GM23338 (cell line): ENCODE measurements at regions not wholly inside any gene's neighbourhood (a gene's known extent, or its start where the extent isn't known, plus 50 kb on each side); places are given as distances from the start of the nearest gene placed in this dataset.

ENCODE experiments used
- ATAC-seq: fragments of 200-7000 bp; cut with Tn5 transposase; 3 replicates; pipeline ENCODE4 v1.9.1; 2020
- DNase-seq: peaks from one replicate; pipeline ENCODE4 v3.0.0-alpha.2; 2015; ENCODE audit warnings: low spot score
- H2AFZ ChIP-seq: fragments of 200-600 bp; sonication (generic); 2 replicates; pipeline ENCODE4 v1.8.0; 2016; ENCODE audit warnings: antibody characterized with exemption, mild to moderate bottlenecking, moderate library complexity
- H3F3A ChIP-seq: fragments of 200-600 bp; sonication (generic); replicated peaks from 2 replicates; pipeline ENCODE4 v1.8.0; 2017; ENCODE audit warnings: antibody characterized with exemption, mixed run types, low read depth
- H3K27ac ChIP-seq: fragments of 200-600 bp; sonication (generic); 2 replicates; pipeline ENCODE4 v1.6.1; 2016; ENCODE audit warnings: low read depth
- H3K27me3 ChIP-seq: fragments of 200-600 bp; sonication (generic); 2 replicates; pipeline ENCODE4 v1.8.0; 2016; ENCODE audit warnings: mild to moderate bottlenecking, mixed run types, moderate library complexity; ENCODE audit not compliant: insufficient read depth
- H3K36me3 ChIP-seq: fragments of 200-600 bp; sonication (generic); 2 replicates; pipeline ENCODE4 v1.8.0; 2016; ENCODE audit warnings: mild to moderate bottlenecking; ENCODE audit not compliant: insufficient read depth
- H3K4me1 ChIP-seq: fragments of 200-600 bp; sonication (generic); 2 replicates; pipeline ENCODE4 v1.8.0; 2016; ENCODE audit warnings: mild to moderate bottlenecking, moderate library complexity; ENCODE audit not compliant: insufficient read depth
- H3K4me2 ChIP-seq: fragments of 200-600 bp; sonication (generic); 2 replicates; pipeline ENCODE4 v1.7.1; 2017; ENCODE audit warnings: mixed run types
- H3K4me3 ChIP-seq: fragments of 200-600 bp; sonication (generic); 2 replicates; pipeline ENCODE4 v1.6.1; 2016; ENCODE audit warnings: mixed run types
- H3K79me2 ChIP-seq: fragments of 200-600 bp; sonication (generic); replicated peaks from 2 replicates; pipeline ENCODE4 v1.8.0; 2017; ENCODE audit warnings: mild to moderate bottlenecking; ENCODE audit not compliant: insufficient read depth
- H3K9me2 ChIP-seq: fragments of 200-600 bp; sonication (generic); 2 replicates; pipeline ENCODE4 v1.8.0; 2017; ENCODE audit not compliant: insufficient read depth
- H4K20me1 ChIP-seq: fragments of 200-600 bp; sonication (generic); replicated peaks from 2 replicates; pipeline ENCODE4 v1.8.0; 2017; ENCODE audit warnings: mild to moderate bottlenecking; ENCODE audit not compliant: insufficient read depth
- H3K27ac Mint-ChIP-seq: 2 replicates; pipeline ENCODE4 v1.8.0; 2020; ENCODE audit warnings: inconsistent platforms, mild to moderate bottlenecking, moderate library complexity, mixed read lengths
- H3K27me3 Mint-ChIP-seq: 3 replicates; pipeline ENCODE4 v1.8.0; 2022; ENCODE audit warnings: low read depth, mild to moderate bottlenecking, moderate library complexity, mixed read lengths, inconsistent platforms; ENCODE audit not compliant: insufficient read depth, poor library complexity
- H3K36me3 Mint-ChIP-seq: 3 replicates; pipeline ENCODE4 v1.8.0; 2021; ENCODE audit warnings: low read depth, mild to moderate bottlenecking, inconsistent platforms, moderate library complexity, mixed read lengths
- H3K4me1 Mint-ChIP-seq: 3 replicates; pipeline ENCODE4 v1.8.0; 2020; ENCODE audit warnings: mild to moderate bottlenecking, inconsistent platforms, mixed read lengths
- H3K4me3 Mint-ChIP-seq: 3 replicates; pipeline ENCODE4 v1.8.0; 2021; ENCODE audit warnings: moderate library complexity, mild to moderate bottlenecking, inconsistent platforms, mixed read lengths
- H3K9me3 Mint-ChIP-seq: 3 replicates; pipeline ENCODE4 v1.8.0; 2020; ENCODE audit warnings: moderate library complexity, mild to moderate bottlenecking, inconsistent platforms, mixed read lengths
- CREB1 ChIP-seq: fragments of 250-450 bp; sonication (Bioruptor Pico); IDR thresholded peaks from 2 replicates; pipeline ENCODE4 v1.5.0; 2020; ENCODE audit warnings: low read depth, mild to moderate bottlenecking, moderate library complexity
- EZH2 ChIP-seq: fragments of 200-600 bp; sonication (generic); IDR thresholded peaks from one replicate; pipeline ENCODE4 v1.8.0; 2017; ENCODE audit warnings: antibody characterized with exemption, mild to moderate bottlenecking, low read depth; ENCODE audit not compliant: unreplicated experiment
- EZH2phosphoT487 ChIP-seq: fragments of 200-600 bp; sonication (generic); IDR thresholded peaks from one replicate; pipeline ENCODE4 v1.8.1; 2018; ENCODE audit warnings: antibody characterized with exemption; ENCODE audit not compliant: unreplicated experiment
- JUNB ChIP-seq: IDR thresholded peaks from one replicate; pipeline ENCODE4 v1.6.1; 2016; ENCODE audit warnings: antibody characterized with exemption; ENCODE audit not compliant: unreplicated experiment
- NANOG ChIP-seq: IDR thresholded peaks from 2 replicates; pipeline ENCODE4 v1.6.1; 2016; ENCODE audit warnings: antibody characterized with exemption, borderline replicate concordance
- STAT1 ChIP-seq: IDR thresholded peaks from one replicate; pipeline ENCODE4 v1.6.1; 2016; ENCODE audit warnings: antibody characterized with exemption; ENCODE audit not compliant: unreplicated experiment
- ZNF331 ChIP-seq: fragments of 250-450 bp; sonication (Bioruptor Pico); IDR thresholded peaks from 2 replicates; pipeline ENCODE4 v1.5.0; 2020; ENCODE audit warnings: low read depth, mild to moderate bottlenecking, moderate library complexity
- TF ChIP-seq, protein P1 (sequence below): IDR thresholded peaks from 2 replicates; pipeline ENCODE4 v1.6.1; 2016; ENCODE audit warnings: antibody characterized with exemption
- TF ChIP-seq, protein P2 (sequence below): IDR thresholded peaks from one replicate; pipeline ENCODE4 v1.6.1; 2018; ENCODE audit warnings: antibody characterized with exemption; ENCODE audit not compliant: unreplicated experiment
- TF ChIP-seq, protein P3 (sequence below), 2 experiments: fragments of 200-600 bp in 1 of 2; sonication (generic) in 1 of 2; conservative IDR thresholded peaks; 2 replicates each; pipeline versions ENCODE4 v1.5.1 to v1.6.1; 2016 to 2017; ENCODE audit warnings: antibody characterized with exemption in 2 of 2, low read depth in 2 of 2, mild to moderate bottlenecking in 2 of 2, moderate library complexity in 1 of 2

DNA sequence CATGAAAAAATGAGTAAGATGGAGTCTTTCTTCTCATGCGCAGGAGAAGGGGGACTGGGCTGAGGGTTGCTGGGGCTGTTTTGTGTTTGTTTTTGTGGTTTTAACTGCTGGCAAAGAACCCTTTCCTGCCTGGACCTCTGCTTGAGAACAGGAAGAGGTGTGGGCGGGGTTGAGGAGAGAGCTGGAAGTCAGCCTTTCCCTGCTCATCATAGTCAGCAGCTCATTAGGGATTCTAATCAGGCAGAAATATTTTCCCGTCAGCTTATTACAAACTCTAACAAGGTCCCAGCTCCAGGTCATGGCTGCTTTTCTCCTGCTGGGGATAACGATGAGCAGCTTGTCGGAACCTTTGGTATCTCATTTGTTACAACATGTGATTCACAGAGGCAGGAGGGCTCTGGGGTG is 185.0 kb upstream of the NRXN3 start:
- H3K9me3 Mint-ChIP-seq = no peaks in the 10 kb centered on the region
- Histone ChIP-seq H3K4me1 (peaks cover under 1% of the 10 kb centered on the region; the same call in 1 of the 2 replicates), H3K4me2 (no peak overlapping the region), H3K79me2 (no peaks in the 10 kb centered on the region), H3K9me2 (no peaks in the 10 kb centered on the region), H3K27ac (no peak overlapping the region), H3K27me3 (peaks cover 5% of the 10 kb centered on the region), H3F3A (no peaks in the 10 kb centered on the region), H4K20me1 (no peaks in the 10 kb centered on the region), H2AFZ (peak overlapping the region; percentile 18; the same call in 1 of the 2 replicates), H3K4me3 (no peak overlapping the region), H3K36me3 (no peaks in the 10 kb centered on the region; the same call in 1 of the 2 replicates)
- DNase-seq = no peak
- TF ChIP-seq, protein P1, sequence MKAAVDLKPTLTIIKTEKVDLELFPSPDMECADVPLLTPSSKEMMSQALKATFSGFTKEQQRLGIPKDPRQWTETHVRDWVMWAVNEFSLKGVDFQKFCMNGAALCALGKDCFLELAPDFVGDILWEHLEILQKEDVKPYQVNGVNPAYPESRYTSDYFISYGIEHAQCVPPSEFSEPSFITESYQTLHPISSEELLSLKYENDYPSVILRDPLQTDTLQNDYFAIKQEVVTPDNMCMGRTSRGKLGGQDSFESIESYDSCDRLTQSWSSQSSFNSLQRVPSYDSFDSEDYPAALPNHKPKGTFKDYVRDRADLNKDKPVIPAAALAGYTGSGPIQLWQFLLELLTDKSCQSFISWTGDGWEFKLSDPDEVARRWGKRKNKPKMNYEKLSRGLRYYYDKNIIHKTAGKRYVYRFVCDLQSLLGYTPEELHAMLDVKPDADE = no peak
- TF ChIP-seq, protein P2, sequence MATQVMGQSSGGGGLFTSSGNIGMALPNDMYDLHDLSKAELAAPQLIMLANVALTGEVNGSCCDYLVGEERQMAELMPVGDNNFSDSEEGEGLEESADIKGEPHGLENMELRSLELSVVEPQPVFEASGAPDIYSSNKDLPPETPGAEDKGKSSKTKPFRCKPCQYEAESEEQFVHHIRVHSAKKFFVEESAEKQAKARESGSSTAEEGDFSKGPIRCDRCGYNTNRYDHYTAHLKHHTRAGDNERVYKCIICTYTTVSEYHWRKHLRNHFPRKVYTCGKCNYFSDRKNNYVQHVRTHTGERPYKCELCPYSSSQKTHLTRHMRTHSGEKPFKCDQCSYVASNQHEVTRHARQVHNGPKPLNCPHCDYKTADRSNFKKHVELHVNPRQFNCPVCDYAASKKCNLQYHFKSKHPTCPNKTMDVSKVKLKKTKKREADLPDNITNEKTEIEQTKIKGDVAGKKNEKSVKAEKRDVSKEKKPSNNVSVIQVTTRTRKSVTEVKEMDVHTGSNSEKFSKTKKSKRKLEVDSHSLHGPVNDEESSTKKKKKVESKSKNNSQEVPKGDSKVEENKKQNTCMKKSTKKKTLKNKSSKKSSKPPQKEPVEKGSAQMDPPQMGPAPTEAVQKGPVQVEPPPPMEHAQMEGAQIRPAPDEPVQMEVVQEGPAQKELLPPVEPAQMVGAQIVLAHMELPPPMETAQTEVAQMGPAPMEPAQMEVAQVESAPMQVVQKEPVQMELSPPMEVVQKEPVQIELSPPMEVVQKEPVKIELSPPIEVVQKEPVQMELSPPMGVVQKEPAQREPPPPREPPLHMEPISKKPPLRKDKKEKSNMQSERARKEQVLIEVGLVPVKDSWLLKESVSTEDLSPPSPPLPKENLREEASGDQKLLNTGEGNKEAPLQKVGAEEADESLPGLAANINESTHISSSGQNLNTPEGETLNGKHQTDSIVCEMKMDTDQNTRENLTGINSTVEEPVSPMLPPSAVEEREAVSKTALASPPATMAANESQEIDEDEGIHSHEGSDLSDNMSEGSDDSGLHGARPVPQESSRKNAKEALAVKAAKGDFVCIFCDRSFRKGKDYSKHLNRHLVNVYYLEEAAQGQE = no peak
- H3K4me1 Mint-ChIP-seq = peaks cover 9% of the 10 kb centered on the region
- no peaks in the 10 kb centered on the region for H3K36me3 Mint-ChIP-seq
- no peak overlapping the region for H3K27ac Mint-ChIP-seq
- ATAC-seq = no peak
- H3K4me3 Mint-ChIP-seq = no peak overlapping the region
- peaks cover under 1% of the 10 kb centered on the region for H3K27me3 Mint-ChIP-seq

DNA sequence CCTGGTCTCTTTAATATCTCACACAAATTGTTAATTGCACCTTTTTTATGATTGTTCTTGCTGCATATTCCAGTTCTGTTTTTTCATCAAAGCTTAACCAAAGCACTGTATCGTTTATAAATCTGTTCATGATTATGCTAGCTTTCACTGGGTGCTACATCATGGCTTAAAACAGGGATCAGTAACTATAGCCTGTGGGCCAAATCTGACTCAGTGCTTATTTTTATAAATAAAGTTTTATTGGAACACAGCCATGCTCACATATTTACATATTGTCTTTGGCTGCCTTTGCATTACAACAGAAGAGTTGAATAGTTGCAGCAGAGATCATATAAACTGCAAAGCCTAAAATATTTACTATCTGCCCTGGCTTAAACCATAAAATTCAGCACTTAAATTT is 183.4 kb upstream of the NRXN3 start:
- ATAC-seq (no peak), DNase-seq (no peak)
- Mint-ChIP-seq H3K36me3 (no peaks in the 10 kb centered on the region), H3K9me3 (no peaks in the 10 kb centered on the region), H3K4me1 (no peaks in the 10 kb centered on the region), H3K4me3 (no peak overlapping the region), H3K27ac (no peak overlapping the region), H3K27me3 (peaks cover 2% of the 10 kb centered on the region)
- Histone ChIP-seq H4K20me1 (no peaks in the 10 kb centered on the region), H3K4me1 (no peaks in the 10 kb centered on the region), H3K27ac (no peak overlapping the region), H3K79me2 (no peaks in the 10 kb centered on the region), H3K36me3 (no peaks in the 10 kb centered on the region; the same call in 1 of the 2 replicates), H2AFZ (no peak overlapping the region), H3K9me2 (no peaks in the 10 kb centered on the region), H3F3A (no peaks in the 10 kb centered on the region), H3K27me3 (no peaks in the 10 kb centered on the region), H3K4me2 (no peak overlapping the region), H3K4me3 (no peak overlapping the region)
- TF ChIP-seq EZH2 = no peak
- TF ChIP-seq NANOG = no peak
- no peak for TF ChIP-seq ZNF331
- TF ChIP-seq, protein P2 = no peak
- TF ChIP-seq, protein P3, sequence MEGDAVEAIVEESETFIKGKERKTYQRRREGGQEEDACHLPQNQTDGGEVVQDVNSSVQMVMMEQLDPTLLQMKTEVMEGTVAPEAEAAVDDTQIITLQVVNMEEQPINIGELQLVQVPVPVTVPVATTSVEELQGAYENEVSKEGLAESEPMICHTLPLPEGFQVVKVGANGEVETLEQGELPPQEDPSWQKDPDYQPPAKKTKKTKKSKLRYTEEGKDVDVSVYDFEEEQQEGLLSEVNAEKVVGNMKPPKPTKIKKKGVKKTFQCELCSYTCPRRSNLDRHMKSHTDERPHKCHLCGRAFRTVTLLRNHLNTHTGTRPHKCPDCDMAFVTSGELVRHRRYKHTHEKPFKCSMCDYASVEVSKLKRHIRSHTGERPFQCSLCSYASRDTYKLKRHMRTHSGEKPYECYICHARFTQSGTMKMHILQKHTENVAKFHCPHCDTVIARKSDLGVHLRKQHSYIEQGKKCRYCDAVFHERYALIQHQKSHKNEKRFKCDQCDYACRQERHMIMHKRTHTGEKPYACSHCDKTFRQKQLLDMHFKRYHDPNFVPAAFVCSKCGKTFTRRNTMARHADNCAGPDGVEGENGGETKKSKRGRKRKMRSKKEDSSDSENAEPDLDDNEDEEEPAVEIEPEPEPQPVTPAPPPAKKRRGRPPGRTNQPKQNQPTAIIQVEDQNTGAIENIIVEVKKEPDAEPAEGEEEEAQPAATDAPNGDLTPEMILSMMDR (conservative IDR thresholded peaks at IDR 0.05; ENCODE audit: low read depth in 2 of 2) = no peak
- TF ChIP-seq JUNB = no peak
- no peak for TF ChIP-seq CREB1 (CRISPR knock-in tag)
- TF ChIP-seq EZH2phosphoT487 = no peak
- TF ChIP-seq STAT1 = no peak
